MM.1S (cell line): ENCODE measurements at regions not wholly inside any gene's neighbourhood (a gene's known extent, or its start where the extent isn't known, plus 50 kb on each side); places are given as distances from the start of the nearest gene placed in this dataset.

ENCODE experiments used
- EZH2 ChIP-seq: fragments of 300-600 bp; sonication (generic); optimal IDR thresholded peaks from 2 replicates; pipeline ENCODE3; 2017; ENCODE audit warnings: low read depth, mild to moderate bottlenecking, antibody characterized with exemption, low read length, mixed read lengths
- EZH2phosphoT487 ChIP-seq: fragments of 300-600 bp; sonication (generic); IDR thresholded peaks from 2 replicates; pipeline ENCODE4 v1.6.1; 2018; ENCODE audit warnings: antibody characterized with exemption, low read length
- TF ChIP-seq, protein P1 (sequence below): fragments of 300-600 bp; sonication (generic); IDR thresholded peaks from 2 replicates; pipeline ENCODE4 v1.5.1; 2016; ENCODE audit warnings: antibody characterized with exemption, low read length, mixed read lengths

DNA sequence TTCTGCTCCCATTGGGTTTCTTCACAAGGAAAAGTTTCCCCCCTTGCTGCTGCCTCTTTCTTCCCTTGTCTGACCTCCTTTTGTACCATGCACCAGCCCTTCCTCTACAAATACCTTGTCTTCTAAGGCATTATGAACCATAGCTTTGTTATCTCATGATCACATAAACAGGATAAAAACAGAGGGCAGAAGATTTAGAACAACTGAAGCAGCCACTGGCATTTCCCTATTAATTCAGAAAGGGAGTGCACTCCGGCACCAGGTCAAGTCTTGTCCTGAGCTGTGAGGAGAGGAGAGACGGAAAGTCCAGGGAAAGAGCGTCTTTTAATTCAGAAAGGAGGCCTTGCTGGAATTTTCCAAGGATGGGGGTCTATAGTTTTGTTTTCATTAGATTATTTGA, 281.7 kb downstream of the RCHY1 start:
- TF ChIP-seq EZH2phosphoT487: no peak
- TF ChIP-seq, protein P1, sequence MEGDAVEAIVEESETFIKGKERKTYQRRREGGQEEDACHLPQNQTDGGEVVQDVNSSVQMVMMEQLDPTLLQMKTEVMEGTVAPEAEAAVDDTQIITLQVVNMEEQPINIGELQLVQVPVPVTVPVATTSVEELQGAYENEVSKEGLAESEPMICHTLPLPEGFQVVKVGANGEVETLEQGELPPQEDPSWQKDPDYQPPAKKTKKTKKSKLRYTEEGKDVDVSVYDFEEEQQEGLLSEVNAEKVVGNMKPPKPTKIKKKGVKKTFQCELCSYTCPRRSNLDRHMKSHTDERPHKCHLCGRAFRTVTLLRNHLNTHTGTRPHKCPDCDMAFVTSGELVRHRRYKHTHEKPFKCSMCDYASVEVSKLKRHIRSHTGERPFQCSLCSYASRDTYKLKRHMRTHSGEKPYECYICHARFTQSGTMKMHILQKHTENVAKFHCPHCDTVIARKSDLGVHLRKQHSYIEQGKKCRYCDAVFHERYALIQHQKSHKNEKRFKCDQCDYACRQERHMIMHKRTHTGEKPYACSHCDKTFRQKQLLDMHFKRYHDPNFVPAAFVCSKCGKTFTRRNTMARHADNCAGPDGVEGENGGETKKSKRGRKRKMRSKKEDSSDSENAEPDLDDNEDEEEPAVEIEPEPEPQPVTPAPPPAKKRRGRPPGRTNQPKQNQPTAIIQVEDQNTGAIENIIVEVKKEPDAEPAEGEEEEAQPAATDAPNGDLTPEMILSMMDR: no peak
- TF ChIP-seq EZH2: no peak
